Mononuclear cell (primary cell): ENCODE measurements at regions not wholly inside any gene's neighbourhood (a gene's known extent, or its start where the extent isn't known, plus 50 kb on each side); places are given as distances from the start of the nearest gene placed in this dataset.

ENCODE experiments used
- H3K27me3 ChIP-seq: 2 replicates; pipeline ENCODE4 v1.6.0; 2011; ENCODE audit warnings: low read length, control low read depth; ENCODE audit not compliant: insufficient read depth
- H3K4me1 ChIP-seq: 2 replicates; pipeline ENCODE4 v1.5.1; 2011; ENCODE audit warnings: mild to moderate bottlenecking, low read length, control low read depth; ENCODE audit not compliant: insufficient read depth
- H3K4me3 ChIP-seq: 2 replicates; pipeline ENCODE4 v1.5.1; 2011; ENCODE audit warnings: mild to moderate bottlenecking, low read length, moderate library complexity
- H3K9me3 ChIP-seq: 2 replicates; pipeline ENCODE4 v1.5.1; 2011; ENCODE audit warnings: low read depth, mild to moderate bottlenecking, control low read depth, low read length

DNA sequence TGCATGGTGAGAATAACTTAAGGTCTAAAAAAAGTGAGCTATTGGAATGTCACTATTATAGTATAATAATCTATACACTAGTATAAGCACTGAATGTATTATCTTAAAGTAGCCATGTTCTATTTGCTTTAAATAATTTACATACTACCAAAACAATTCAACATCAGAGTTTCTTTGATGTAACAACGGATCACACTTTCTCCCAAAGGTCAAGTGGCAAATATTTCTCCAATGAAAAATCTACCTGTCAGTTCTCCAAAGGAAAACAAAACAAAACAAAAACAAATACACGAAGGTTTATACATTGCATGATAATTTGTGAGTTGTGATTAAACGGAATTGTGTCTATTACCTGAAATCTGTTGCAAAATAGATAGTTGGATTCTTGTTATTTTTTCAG lies 581.4 kb downstream of the USP25 start:
- no peaks in the 10 kb centered on the region for H3K27me3 ChIP-seq
- no peaks in the 10 kb centered on the region for H3K9me3 ChIP-seq
- H3K4me1 ChIP-seq = no peaks in the 10 kb centered on the region
- H3K4me3 ChIP-seq = no peak overlapping the region

- no peak overlapping the region for H3K4me3 ChIP-seq
- no peaks in the 10 kb centered on the region for H3K4me1 ChIP-seq
- H3K27me3 ChIP-seq = no peaks in the 10 kb centered on the region
- H3K9me3 ChIP-seq = no peaks in the 10 kb centered on the region
These were observed 582.5 kb downstream of the USP25 start for GRCh38 chr21:16312321-16312720.

GRCh38 chr21:16315223-16315622 lies 585.4 kb downstream of the USP25 start:
- no peak overlapping the region for H3K4me3 ChIP-seq
- no peaks in the 10 kb centered on the region for H3K4me1 ChIP-seq
- no peaks in the 10 kb centered on the region for H3K27me3 ChIP-seq
- H3K9me3 ChIP-seq = no peaks in the 10 kb centered on the region

- H3K9me3 ChIP-seq = no peaks in the 10 kb centered on the region
- no peak overlapping the region for H3K4me3 ChIP-seq
- H3K27me3 ChIP-seq = no peaks in the 10 kb centered on the region
- no peaks in the 10 kb centered on the region for H3K4me1 ChIP-seq
These were observed 589.0 kb downstream of the USP25 start for GRCh38 chr21:16318651-16319300.

GRCh38 chr21:16320110-16320509 lies 590.3 kb downstream of the USP25 start:
- Histone ChIP-seq H3K4me1 (no peaks in the 10 kb centered on the region), H3K9me3 (no peaks in the 10 kb centered on the region), H3K27me3 (no peaks in the 10 kb centered on the region), H3K4me3 (no peak overlapping the region)

DNA sequence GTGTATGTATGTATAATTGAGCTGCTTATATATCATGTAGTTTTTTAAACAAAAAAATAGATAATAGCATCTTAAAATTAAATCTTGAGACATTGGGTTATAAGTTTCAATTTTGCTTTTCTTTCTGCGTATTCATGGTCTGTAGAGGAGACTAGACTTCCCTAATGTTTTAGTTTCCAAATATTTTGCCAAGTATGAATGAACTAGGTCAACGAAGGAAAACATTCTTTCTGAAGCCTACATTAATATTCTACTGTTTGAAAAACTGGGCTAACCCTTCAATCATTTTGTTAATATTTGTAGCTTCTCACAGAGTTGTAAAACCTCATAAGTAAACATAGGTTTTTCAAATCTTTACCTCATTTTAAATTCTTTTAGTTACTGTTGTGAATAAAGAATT lies 592.7 kb downstream of the USP25 start:
- H3K4me3 ChIP-seq = no peak overlapping the region
- no peaks in the 10 kb centered on the region for H3K9me3 ChIP-seq
- no peaks in the 10 kb centered on the region for H3K27me3 ChIP-seq
- H3K4me1 ChIP-seq = no peaks in the 10 kb centered on the region

- Histone ChIP-seq H3K27me3 (no peaks in the 10 kb centered on the region), H3K4me3 (no peak overlapping the region), H3K9me3 (no peaks in the 10 kb centered on the region), H3K4me1 (no peaks in the 10 kb centered on the region)
These were observed 593.8 kb downstream of the USP25 start for GRCh38 chr21:16323596-16323995.

DNA sequence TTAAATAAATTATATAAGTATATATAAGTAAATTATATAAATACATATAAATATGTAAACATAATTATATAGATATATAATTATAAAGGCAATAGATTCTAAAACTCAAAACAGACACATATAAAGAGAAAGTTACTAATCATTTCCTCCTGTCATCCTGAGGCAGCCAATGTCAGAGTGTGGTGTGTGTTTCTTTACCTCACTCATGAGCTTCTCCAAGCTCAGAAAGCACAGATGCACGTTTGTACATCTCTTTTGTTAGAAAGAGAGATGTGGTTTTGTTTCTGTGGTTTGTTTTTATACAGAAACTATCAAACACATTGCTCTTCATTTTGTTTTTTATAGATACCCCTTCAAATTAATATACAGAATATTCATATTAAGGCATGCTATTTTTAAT lies 594.8 kb downstream of the USP25 start:
- Histone ChIP-seq H3K4me1 (no peaks in the 10 kb centered on the region), H3K9me3 (no peaks in the 10 kb centered on the region), H3K4me3 (no peak overlapping the region), H3K27me3 (no peaks in the 10 kb centered on the region)

- Histone ChIP-seq H3K4me1 (no peaks in the 10 kb centered on the region), H3K27me3 (no peaks in the 10 kb centered on the region), H3K9me3 (no peaks in the 10 kb centered on the region), H3K4me3 (no peak overlapping the region)
These were observed 600.5 kb downstream of the USP25 start for GRCh38 chr21:16330082-16330907.

GRCh38 chr21:16330908-16331268 lies 601.1 kb downstream of the USP25 start:
- Histone ChIP-seq H3K9me3 (no peaks in the 10 kb centered on the region), H3K4me3 (no peak overlapping the region), H3K4me1 (no peaks in the 10 kb centered on the region), H3K27me3 (no peaks in the 10 kb centered on the region)

DNA sequence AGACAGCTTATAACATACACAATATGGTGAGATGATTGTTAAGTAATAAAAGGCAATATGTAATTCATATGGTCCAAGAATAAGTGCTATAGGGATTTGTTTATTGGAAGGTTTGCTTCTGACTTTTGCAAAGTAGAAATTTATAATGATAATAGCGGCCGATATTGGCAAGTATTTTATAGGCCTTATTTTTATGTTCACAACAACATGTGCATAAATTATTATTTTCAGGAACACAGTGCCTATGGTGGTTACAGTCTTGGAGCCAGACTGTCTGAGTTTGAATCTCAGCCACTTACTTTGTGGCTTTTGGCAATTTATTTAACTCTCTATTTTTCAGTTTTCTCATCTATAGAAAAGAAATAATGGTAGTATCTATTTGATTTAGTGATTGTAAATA lies 607.5 kb downstream of the USP25 start:
- H3K4me1 ChIP-seq = no peaks in the 10 kb centered on the region
- H3K9me3 ChIP-seq = no peaks in the 10 kb centered on the region
- no peak overlapping the region for H3K4me3 ChIP-seq
- H3K27me3 ChIP-seq = no peaks in the 10 kb centered on the region

- H3K9me3 ChIP-seq = no peaks in the 10 kb centered on the region
- H3K27me3 ChIP-seq = no peaks in the 10 kb centered on the region
- H3K4me1 ChIP-seq = no peaks in the 10 kb centered on the region
- no peak overlapping the region for H3K4me3 ChIP-seq
These were observed 613.1 kb downstream of the USP25 start for GRCh38 chr21:16342932-16343331.

GRCh38 chr21:16343776-16344175 lies 614.0 kb downstream of the USP25 start:
- Histone ChIP-seq H3K9me3 (no peaks in the 10 kb centered on the region), H3K4me1 (no peaks in the 10 kb centered on the region), H3K4me3 (no peak overlapping the region), H3K27me3 (no peaks in the 10 kb centered on the region)

GRCh38 chr21:16345757-16346156 lies 616.0 kb downstream of the USP25 start:
- Histone ChIP-seq H3K9me3 (no peaks in the 10 kb centered on the region), H3K4me1 (no peaks in the 10 kb centered on the region), H3K4me3 (no peak overlapping the region), H3K27me3 (no peaks in the 10 kb centered on the region)

- Histone ChIP-seq H3K27me3 (no peaks in the 10 kb centered on the region), H3K4me3 (no peak overlapping the region), H3K4me1 (no peaks in the 10 kb centered on the region), H3K9me3 (no peaks in the 10 kb centered on the region)
These were observed 617.4 kb downstream of the USP25 start for GRCh38 chr21:16347223-16347622.

- Histone ChIP-seq H3K4me1 (no peaks in the 10 kb centered on the region), H3K4me3 (no peak overlapping the region), H3K9me3 (no peaks in the 10 kb centered on the region), H3K27me3 (no peaks in the 10 kb centered on the region)
These were observed 624.0 kb downstream of the USP25 start for GRCh38 chr21:16353764-16354163.
